H9 (cell line): ENCODE measurements at regions not wholly inside any gene's neighbourhood (a gene's known extent, or its start where the extent isn't known, plus 50 kb on each side); places are given as distances from the start of the nearest gene placed in this dataset.

Experiments
- DNase-seq: peaks from one replicate; pipeline ENCODE4 v3.0.0-alpha.2; 2017
- H2AFZ ChIP-seq: one replicate; pipeline ENCODE4 v1.6.1; 2013; ENCODE audit warnings: mild to moderate bottlenecking, low read length, control low read depth, moderate library complexity
- H2AK5ac ChIP-seq: 2 replicates; pipeline ENCODE4 v1.6.1; 2013; ENCODE audit warnings: low read length, control low read depth, mixed read lengths; ENCODE audit not compliant: insufficient read length
- H2BK120ac ChIP-seq: one replicate; pipeline ENCODE4 v1.6.1; 2013; ENCODE audit warnings: low read depth, mild to moderate bottlenecking, low read length, control low read depth, inconsistent platforms; ENCODE audit not compliant: poor library complexity, severe bottlenecking
- H2BK12ac ChIP-seq: 2 replicates; pipeline ENCODE4 v1.6.1; 2013; ENCODE audit warnings: low read length, control low read depth, mixed read lengths, low read depth; ENCODE audit not compliant: insufficient read length
- H2BK15ac ChIP-seq: 2 replicates; pipeline ENCODE4 v1.6.1; 2013; ENCODE audit warnings: low read depth, low read length, control low read depth
- H2BK20ac ChIP-seq: one replicate; pipeline ENCODE4 v1.6.1; 2013; ENCODE audit warnings: low read depth, mild to moderate bottlenecking, low read length, control low read depth, inconsistent platforms; ENCODE audit not compliant: poor library complexity, severe bottlenecking
- H2BK5ac ChIP-seq: 2 replicates; pipeline ENCODE4 v1.6.1; 2013; ENCODE audit warnings: low read length, control low read depth, mixed read lengths; ENCODE audit not compliant: insufficient read length
- H3K14ac ChIP-seq: 2 replicates; pipeline ENCODE4 v1.6.1; 2013; ENCODE audit warnings: low read length, control low read depth; ENCODE audit not compliant: insufficient read depth
- H3K18ac ChIP-seq: 2 replicates; pipeline ENCODE4 v1.6.1; 2013; ENCODE audit warnings: low read depth, mild to moderate bottlenecking, mixed read lengths, low read length, control low read depth; ENCODE audit not compliant: insufficient read length
- H3K23ac ChIP-seq: 2 replicates; pipeline ENCODE4 v1.6.1; 2013; ENCODE audit warnings: low read length, control low read depth, mixed read lengths, low read depth; ENCODE audit not compliant: insufficient read length
- H3K23me2 ChIP-seq: 2 replicates; pipeline ENCODE4 v1.6.1; 2013; ENCODE audit warnings: low read depth, mild to moderate bottlenecking, mixed read lengths, low read length, control low read depth; ENCODE audit not compliant: insufficient read length, poor library complexity, severe bottlenecking
- H3K27ac ChIP-seq: 2 replicates; pipeline ENCODE4 v1.5.1; 2013; ENCODE audit warnings: low read length, control low read depth, mixed read lengths, low read depth; ENCODE audit not compliant: insufficient read length
- H3K27me3 ChIP-seq: 2 replicates; pipeline ENCODE4 v1.6.1; 2013; ENCODE audit warnings: low read length, control low read depth, inconsistent platforms; ENCODE audit not compliant: insufficient read depth
- H3K4ac ChIP-seq: 2 replicates; pipeline ENCODE4 v1.6.1; 2013; ENCODE audit warnings: low read depth, mild to moderate bottlenecking, control low read depth, inconsistent platforms, low read length, moderate library complexity
- H3K4me1 ChIP-seq: 2 replicates; pipeline ENCODE4 v1.6.1; 2013; ENCODE audit warnings: low read length, control low read depth, inconsistent platforms; ENCODE audit not compliant: insufficient read depth
- H3K4me2 ChIP-seq: 2 replicates; pipeline ENCODE4 v1.6.1; 2013; ENCODE audit warnings: low read length, control low read depth, mixed read lengths; ENCODE audit not compliant: insufficient read length, insufficient read depth
- H3K56ac ChIP-seq: 2 replicates; pipeline ENCODE4 v1.6.1; 2013; ENCODE audit warnings: low read depth, mild to moderate bottlenecking, mixed read lengths, low read length, control low read depth; ENCODE audit not compliant: insufficient read length
- H3K79me1 ChIP-seq: 2 replicates; pipeline ENCODE4 v1.6.1; 2013; ENCODE audit warnings: low read depth, mild to moderate bottlenecking, moderate library complexity, low read length, control low read depth, inconsistent platforms; ENCODE audit not compliant: insufficient read depth, poor library complexity, severe bottlenecking
- H3K79me2 ChIP-seq: 2 replicates; pipeline ENCODE4 v1.6.1; 2013; ENCODE audit warnings: low read length, control low read depth, inconsistent platforms; ENCODE audit not compliant: insufficient read depth
- H3K9ac ChIP-seq: 2 replicates; pipeline ENCODE4 v1.6.1; 2013; ENCODE audit warnings: low read length, control low read depth, mixed read lengths; ENCODE audit not compliant: insufficient read length; ENCODE audit errors: extremely low read depth
- H3K9me3 ChIP-seq: one replicate; pipeline ENCODE4 v1.6.1; 2013; ENCODE audit warnings: low read depth, low read length, inconsistent platforms; ENCODE audit not compliant: control insufficient read depth
- H3T11ph ChIP-seq: one replicate; pipeline ENCODE4 v1.6.1; 2013; ENCODE audit warnings: mild to moderate bottlenecking, low read length, control low read depth, inconsistent platforms
- H4K20me1 ChIP-seq: one replicate; pipeline ENCODE4 v1.6.1; 2013; ENCODE audit not compliant: control insufficient read depth, insufficient read length, insufficient read depth
- H4K5ac ChIP-seq: 2 replicates; pipeline ENCODE4 v1.6.1; 2013; ENCODE audit warnings: low read depth, mild to moderate bottlenecking, mixed read lengths, low read length, control low read depth; ENCODE audit not compliant: insufficient read length
- H4K8ac ChIP-seq: replicated peaks from 2 replicates; pipeline ENCODE4 v1.6.1; 2013; ENCODE audit warnings: low read length, control low read depth, mixed read lengths, low read depth; ENCODE audit not compliant: insufficient read length
- H4K91ac ChIP-seq: 2 replicates; pipeline ENCODE4 v1.6.1; 2013; ENCODE audit warnings: low read depth, mild to moderate bottlenecking, moderate library complexity, mixed read lengths, low read length, control low read depth; ENCODE audit not compliant: insufficient read length
- H3K27ac Mint-ChIP-seq, 3 experiments: 2 replicates in 2 of 3; 3 replicates in 1 of 3; pipeline ENCODE4 v1.8.0; 2020 to 2021; ENCODE audit warnings: mixed read lengths in 3 of 3, mild to moderate bottlenecking in 1 of 3, moderate library complexity in 1 of 3
- H3K27me3 Mint-ChIP-seq: 2 replicates; pipeline ENCODE4 v1.8.0; 2021; ENCODE audit warnings: low read depth, mild to moderate bottlenecking, moderate library complexity, mixed read lengths
- H3K36me3 Mint-ChIP-seq, 3 experiments: 2 replicates in 2 of 3; 3 replicates in 1 of 3; pipeline ENCODE4 v1.8.0; 2020 to 2021; ENCODE audit warnings: low read depth in 3 of 3, mixed read lengths in 3 of 3; ENCODE audit not compliant: insufficient read depth in 1 of 3
- H3K4me1 Mint-ChIP-seq, 2 experiments: 2 replicates each; pipeline ENCODE4 v1.8.0; 2020; ENCODE audit warnings: mixed read lengths in 2 of 2
- H3K4me3 Mint-ChIP-seq, 2 experiments: 2 replicates in 1 of 2; 3 replicates in 1 of 2; pipeline ENCODE4 v1.8.0; 2020 to 2021; ENCODE audit warnings: mild to moderate bottlenecking in 2 of 2, mixed read lengths in 2 of 2, moderate library complexity in 1 of 2
- H3K9me3 Mint-ChIP-seq, 2 experiments: 2 replicates in 1 of 2; 3 replicates in 1 of 2; pipeline ENCODE4 v1.8.0; 2020; ENCODE audit warnings: mild to moderate bottlenecking in 2 of 2, mixed read lengths in 2 of 2, moderate library complexity in 1 of 2
- CTCF ChIP-seq: fragments of 200-600 bp; sonication (generic); conservative IDR thresholded peaks from 3 replicates; pipeline ENCODE4 v1.8.0; 2021; ENCODE audit warnings: antibody characterized with exemption, mild to moderate bottlenecking
- WGBS: extraction: QIAGEN DNeasy Blood & Tissue Kit; methylation state at CpG from one replicate; pipeline ENCODE4 v1.1.7; 2013; ENCODE audit warnings: missing lambda C conversion rate, low lambda C conversion rate, mixed read lengths; ENCODE audit not compliant: insufficient read length; ENCODE audit errors: extremely low coverage; 5-methylcytosine and 5-hydroxymethylcytosine counted together

GRCh38 chr2:58904095-58904494 is 663.0 kb upstream of the FANCL start:
- H2AK5ac ChIP-seq: no peak overlapping the region
- H3K9ac ChIP-seq: no peak overlapping the region
- no peaks in the 10 kb centered on the region for H3K79me1 ChIP-seq
- Mint-ChIP-seq H3K9me3 (no peaks in the 10 kb centered on the region), H3K27ac (no peak overlapping the region), H3K4me1 (peaks cover 4% of the 10 kb centered on the region in 2 experiments; a peak in 2 of 4 replicates), H3K4me3 (no peak overlapping the region), H3K27me3 (no peaks in the 10 kb centered on the region), H3K36me3 (no peaks in the 10 kb centered on the region)
- no peaks in the 10 kb centered on the region for H3K27me3 ChIP-seq
- WGBS: no CpG with 5 or more reads among the region's 1 CpG
- no peaks in the 10 kb centered on the region for H3K23me2 ChIP-seq
- no peak overlapping the region for H3K14ac ChIP-seq
- no peak overlapping the region for H3T11ph ChIP-seq
- no peaks in the 10 kb centered on the region for H3K9me3 ChIP-seq
- H3K56ac ChIP-seq: no peak overlapping the region
- H2AFZ ChIP-seq: no peak overlapping the region
- no peaks in the 10 kb centered on the region for H3K79me2 ChIP-seq
- no peak overlapping the region for H2BK12ac ChIP-seq
- DNase-seq: no peak
- no peak overlapping the region for H3K23ac ChIP-seq
- no peak overlapping the region for H4K8ac ChIP-seq
- no peak overlapping the region for H2BK20ac ChIP-seq
- no peaks in the 10 kb centered on the region for H4K20me1 ChIP-seq
- no peaks in the 10 kb centered on the region for H3K4me1 ChIP-seq
- no peak overlapping the region for H3K18ac ChIP-seq
- H2BK15ac ChIP-seq: no peak overlapping the region
- H4K91ac ChIP-seq: no peak overlapping the region
- no peak overlapping the region for H2BK5ac ChIP-seq
- H2BK120ac ChIP-seq: no peak overlapping the region
- no peak for TF ChIP-seq CTCF
- H3K27ac ChIP-seq: no peak overlapping the region
- no peak overlapping the region for H3K4me2 ChIP-seq
- no peak overlapping the region for H4K5ac ChIP-seq
- H3K4ac ChIP-seq: no peak overlapping the region
